ENCODE measurements at regions not wholly inside any gene's neighbourhood (a gene's known extent, or its start where the extent isn't known, plus 50 kb on each side); places are given as distances from the start of the nearest gene placed in this dataset.

GRCh38 chr5:176738637-176739250 is 71.6 kb upstream of the UNC5A start:
- H3K9me2 ChIP-seq (ENCODE audit: insufficient read depth) = no peaks in the 10 kb centered on the region
- no peak for DNase-seq (ENCODE audit: low read depth, low spot score)
- no peaks in the 10 kb centered on the region for H3K36me3 ChIP-seq (ENCODE audit: control insufficient read depth in 1 of 2, insufficient read depth in 2 of 2, low read length in 2 of 2)
- H3K9ac ChIP-seq (ENCODE audit: low read length) = no peak overlapping the region
- H3K4me1 ChIP-seq (ENCODE audit: control insufficient read depth in 1 of 2, insufficient read depth in 2 of 2, low read length in 2 of 2) = no peaks in the 10 kb centered on the region
- no peaks in the 10 kb centered on the region for H4K20me1 ChIP-seq (ENCODE audit: insufficient read depth)
- no peak overlapping the region for H2AFZ ChIP-seq (ENCODE audit: low read depth, low read length, poor library complexity, severe bottlenecking)
- no peak overlapping the region for H3K4me3 ChIP-seq (replicated peaks in 1 of 2; ENCODE audit: low read depth in 1 of 2, low read length in 2 of 2)
- H3K4me2 ChIP-seq (ENCODE audit: low read length) = no peak overlapping the region
- TF ChIP-seq POLR2AphosphoS5 (IDR thresholded peaks at IDR 0.05; ENCODE audit: low read depth, low read length) (no peak), CEBPB (IDR thresholded peaks at IDR 0.05; ENCODE audit: low read depth) (no peak), FOSL1 (IDR thresholded peaks at IDR 0.05; ENCODE audit: low read depth) (no peak), YY1 (IDR thresholded peaks at IDR 0.05; ENCODE audit: extremely low read depth, insufficient replicate concordance, low read depth, low read length) (no peak), SP1 (IDR thresholded peaks at IDR 0.05; ENCODE audit: low read depth) (no peak), ZFX (IDR thresholded peaks at IDR 0.05) (no peak), EZH2 (IDR thresholded peaks at IDR 0.05) (no peak), ZNF274 (IDR thresholded peaks at IDR 0.05; ENCODE audit: low read depth, low read length) (no peak), TCF7L2 (IDR thresholded peaks at IDR 0.05; ENCODE audit: borderline replicate concordance, extremely low read depth, insufficient read depth, insufficient read length) (no peak), EGR1 (IDR thresholded peaks at IDR 0.05; ENCODE audit: low read depth) (no peak), EZH2phosphoT487 (IDR thresholded peaks at IDR 0.05; ENCODE audit: borderline replicate concordance) (no peak), RAD21 (IDR thresholded peaks at IDR 0.05; ENCODE audit: low read depth) (no peak), SRF (IDR thresholded peaks at IDR 0.05; ENCODE audit: low read depth) (no peak), ELF1 (IDR thresholded peaks at IDR 0.05; ENCODE audit: borderline replicate concordance, low read depth) (no peak)
- TF ChIP-seq, protein P1, sequence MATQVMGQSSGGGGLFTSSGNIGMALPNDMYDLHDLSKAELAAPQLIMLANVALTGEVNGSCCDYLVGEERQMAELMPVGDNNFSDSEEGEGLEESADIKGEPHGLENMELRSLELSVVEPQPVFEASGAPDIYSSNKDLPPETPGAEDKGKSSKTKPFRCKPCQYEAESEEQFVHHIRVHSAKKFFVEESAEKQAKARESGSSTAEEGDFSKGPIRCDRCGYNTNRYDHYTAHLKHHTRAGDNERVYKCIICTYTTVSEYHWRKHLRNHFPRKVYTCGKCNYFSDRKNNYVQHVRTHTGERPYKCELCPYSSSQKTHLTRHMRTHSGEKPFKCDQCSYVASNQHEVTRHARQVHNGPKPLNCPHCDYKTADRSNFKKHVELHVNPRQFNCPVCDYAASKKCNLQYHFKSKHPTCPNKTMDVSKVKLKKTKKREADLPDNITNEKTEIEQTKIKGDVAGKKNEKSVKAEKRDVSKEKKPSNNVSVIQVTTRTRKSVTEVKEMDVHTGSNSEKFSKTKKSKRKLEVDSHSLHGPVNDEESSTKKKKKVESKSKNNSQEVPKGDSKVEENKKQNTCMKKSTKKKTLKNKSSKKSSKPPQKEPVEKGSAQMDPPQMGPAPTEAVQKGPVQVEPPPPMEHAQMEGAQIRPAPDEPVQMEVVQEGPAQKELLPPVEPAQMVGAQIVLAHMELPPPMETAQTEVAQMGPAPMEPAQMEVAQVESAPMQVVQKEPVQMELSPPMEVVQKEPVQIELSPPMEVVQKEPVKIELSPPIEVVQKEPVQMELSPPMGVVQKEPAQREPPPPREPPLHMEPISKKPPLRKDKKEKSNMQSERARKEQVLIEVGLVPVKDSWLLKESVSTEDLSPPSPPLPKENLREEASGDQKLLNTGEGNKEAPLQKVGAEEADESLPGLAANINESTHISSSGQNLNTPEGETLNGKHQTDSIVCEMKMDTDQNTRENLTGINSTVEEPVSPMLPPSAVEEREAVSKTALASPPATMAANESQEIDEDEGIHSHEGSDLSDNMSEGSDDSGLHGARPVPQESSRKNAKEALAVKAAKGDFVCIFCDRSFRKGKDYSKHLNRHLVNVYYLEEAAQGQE (IDR thresholded peaks at IDR 0.05; ENCODE audit: low read depth) = no peak
- TF ChIP-seq, protein P2, sequence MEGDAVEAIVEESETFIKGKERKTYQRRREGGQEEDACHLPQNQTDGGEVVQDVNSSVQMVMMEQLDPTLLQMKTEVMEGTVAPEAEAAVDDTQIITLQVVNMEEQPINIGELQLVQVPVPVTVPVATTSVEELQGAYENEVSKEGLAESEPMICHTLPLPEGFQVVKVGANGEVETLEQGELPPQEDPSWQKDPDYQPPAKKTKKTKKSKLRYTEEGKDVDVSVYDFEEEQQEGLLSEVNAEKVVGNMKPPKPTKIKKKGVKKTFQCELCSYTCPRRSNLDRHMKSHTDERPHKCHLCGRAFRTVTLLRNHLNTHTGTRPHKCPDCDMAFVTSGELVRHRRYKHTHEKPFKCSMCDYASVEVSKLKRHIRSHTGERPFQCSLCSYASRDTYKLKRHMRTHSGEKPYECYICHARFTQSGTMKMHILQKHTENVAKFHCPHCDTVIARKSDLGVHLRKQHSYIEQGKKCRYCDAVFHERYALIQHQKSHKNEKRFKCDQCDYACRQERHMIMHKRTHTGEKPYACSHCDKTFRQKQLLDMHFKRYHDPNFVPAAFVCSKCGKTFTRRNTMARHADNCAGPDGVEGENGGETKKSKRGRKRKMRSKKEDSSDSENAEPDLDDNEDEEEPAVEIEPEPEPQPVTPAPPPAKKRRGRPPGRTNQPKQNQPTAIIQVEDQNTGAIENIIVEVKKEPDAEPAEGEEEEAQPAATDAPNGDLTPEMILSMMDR (IDR thresholded peaks at IDR 0.05 in 2 of 3, conservative IDR thresholded peaks at IDR 0.05 in 1 of 3; ENCODE audit: borderline replicate concordance in 1 of 3, insufficient read depth in 1 of 3, low read depth in 2 of 3, low read length in 2 of 3) = no peak
- intact Hi-C loops (cut with micrococcal nuclease) = no loop called here
- H3K9me3 ChIP-seq (ENCODE audit: control insufficient read depth in 1 of 2, insufficient read depth in 1 of 2, low read depth in 1 of 2, low read length in 2 of 2) = no peaks in the 10 kb centered on the region
- BruUV-seq (replicated peaks) = no TSS peak
- H3K27me3 ChIP-seq (ENCODE audit: insufficient read depth, low read length) = no peaks in the 10 kb centered on the region
- ChIA-PET RAD21 (ENCODE audit: low non-redundant PET in 1 of 2, low total read pairs in 2 of 2, uncharacterized antibody in 2 of 2, unreplicated experiment in 2 of 2) (no interaction called here), POLR2A (no interaction called here), CTCF (interaction anchor here (0.6 kb wide), 1 partner anchor 44 kb away, joined by 3 read pairs; no protein-coding TSS in a partner anchor)
- no peak for ATAC-seq
- H3K79me2 ChIP-seq (ENCODE audit: insufficient read depth, low read length) = no peaks in the 10 kb centered on the region
- H3K27ac ChIP-seq (ENCODE audit: low read depth, low read length) = no peak overlapping the region

All from HCT116 (cell line).